ENCODE measurements at regions not wholly inside any gene's neighbourhood (a gene's known extent, or its start where the extent isn't known, plus 50 kb on each side); places are given as distances from the start of the nearest gene placed in this dataset.

DNA sequence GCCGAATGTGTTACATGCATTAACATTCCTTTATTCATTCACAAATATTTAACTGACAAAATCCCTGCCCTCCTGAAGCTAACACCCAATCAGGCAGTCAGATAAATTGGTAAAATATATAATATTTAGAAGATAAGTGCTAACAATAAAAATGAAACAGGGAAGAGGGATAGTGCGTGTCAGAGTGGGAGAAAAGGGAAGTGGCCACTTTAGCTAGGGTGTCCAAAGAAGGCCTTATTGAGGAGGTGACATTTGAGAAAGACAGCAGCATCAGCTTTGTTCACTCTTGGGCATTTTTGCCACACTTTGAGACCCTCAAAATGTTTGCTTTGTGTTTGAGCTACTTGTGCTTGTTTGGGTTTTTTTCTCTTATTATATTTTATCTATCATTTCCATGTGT is 317.8 kb downstream of the SNX13 start:
- no peak for TF ChIP-seq GATA2 (IDR thresholded peaks at IDR 0.05; ENCODE audit: low read depth, low read length)
- no peak for TF ChIP-seq GATA3 (IDR thresholded peaks at IDR 0.05; ENCODE audit: low read depth, low read length)
